ENCODE measurements at regions not wholly inside any gene's neighbourhood (a gene's known extent, or its start where the extent isn't known, plus 50 kb on each side); places are given as distances from the start of the nearest gene placed in this dataset.

DNA sequence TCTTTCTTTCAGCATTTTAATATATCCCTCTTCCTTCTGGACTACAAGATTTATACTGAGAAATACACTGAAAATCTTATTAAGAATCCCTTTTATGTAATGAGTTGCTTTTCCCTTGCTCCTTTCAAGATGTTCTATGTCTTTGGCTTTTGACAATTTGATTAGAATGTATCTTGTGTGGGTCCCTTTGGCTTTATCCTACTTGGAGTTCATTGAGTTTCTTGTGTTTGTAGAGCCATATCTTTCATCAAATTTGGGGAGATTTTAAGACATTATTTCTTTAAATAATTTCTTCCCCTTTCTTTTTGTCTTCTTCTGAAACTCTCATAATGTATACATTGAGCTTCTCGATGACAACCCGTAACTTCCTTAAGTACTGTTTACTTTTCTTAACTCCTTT, 739.9 kb upstream of the AMOT start:
- Mint-ChIP-seq H3K36me3 (ENCODE audit: low read depth) (no peaks in the 10 kb centered on the region), H3K9me3 (peaks cover 3% of the 10 kb centered on the region), H3K4me3 (no peak overlapping the region), H3K27ac (no peak overlapping the region), H3K27me3 (ENCODE audit: low read depth) (no peaks in the 10 kb centered on the region), H3K4me1 (ENCODE audit: low read depth) (no peaks in the 10 kb centered on the region)
- intact Hi-C loops (cut with micrococcal nuclease): no loop called here
- CTCF ChIA-PET: no interaction called here
- no peak for DNase-seq

DNA sequence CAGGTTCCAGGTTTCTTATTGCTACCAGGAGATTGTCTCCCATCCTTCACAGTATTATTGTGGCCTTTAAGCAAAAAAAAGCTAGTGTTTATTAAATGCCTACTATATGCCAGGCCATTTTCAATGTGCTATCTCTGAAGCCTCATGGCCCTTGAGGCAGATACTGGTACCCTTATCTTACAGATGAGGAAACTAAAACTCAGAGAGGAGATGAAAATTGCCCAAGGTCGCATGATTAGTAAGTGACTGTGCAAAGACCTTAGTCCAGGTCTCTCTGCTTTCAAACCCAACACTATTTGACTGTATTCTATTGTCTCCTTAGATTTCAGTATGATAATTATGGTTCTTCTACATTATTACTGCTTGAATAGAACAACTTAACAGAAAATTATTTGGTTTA, 717.9 kb upstream of the AMOT start:
- no peak for DNase-seq
- Mint-ChIP-seq H3K27ac (no peak overlapping the region), H3K9me3 (no peaks in the 10 kb centered on the region), H3K4me3 (no peak overlapping the region), H3K4me1 (ENCODE audit: low read depth) (no peaks in the 10 kb centered on the region), H3K27me3 (ENCODE audit: low read depth) (no peaks in the 10 kb centered on the region), H3K36me3 (ENCODE audit: low read depth) (no peaks in the 10 kb centered on the region)
- intact Hi-C loops (cut with micrococcal nuclease): no loop called here
- CTCF ChIA-PET: no interaction called here

GRCh38 chrX:113551919-113552318, 711.3 kb upstream of the AMOT start:
- no peak overlapping the region for H3K4me3 Mint-ChIP-seq
- CTCF ChIA-PET: no interaction called here
- intact Hi-C loops (cut with micrococcal nuclease): no loop called here
- no peak overlapping the region for H3K27ac Mint-ChIP-seq
- DNase-seq: no peak
- no peaks in the 10 kb centered on the region for H3K4me1 Mint-ChIP-seq (ENCODE audit: low read depth)
- H3K9me3 Mint-ChIP-seq: no peaks in the 10 kb centered on the region
- H3K36me3 Mint-ChIP-seq (ENCODE audit: low read depth): no peaks in the 10 kb centered on the region
- no peaks in the 10 kb centered on the region for H3K27me3 Mint-ChIP-seq (ENCODE audit: low read depth)

GRCh38 chrX:113548308-113549015, 707.8 kb upstream of the AMOT start:
- H3K27ac Mint-ChIP-seq: no peak overlapping the region
- H3K9me3 Mint-ChIP-seq: no peaks in the 10 kb centered on the region
- no peaks in the 10 kb centered on the region for H3K36me3 Mint-ChIP-seq (ENCODE audit: low read depth)
- no peak for DNase-seq
- CTCF ChIA-PET: no interaction called here
- intact Hi-C loops (cut with micrococcal nuclease): no loop called here
- H3K4me3 Mint-ChIP-seq: no peak overlapping the region
- H3K4me1 Mint-ChIP-seq (ENCODE audit: low read depth): no peaks in the 10 kb centered on the region
- H3K27me3 Mint-ChIP-seq (ENCODE audit: low read depth): no peaks in the 10 kb centered on the region

GRCh38 chrX:113545040-113545439, 704.4 kb upstream of the AMOT start:
- CTCF ChIA-PET: interaction anchor here (0.5 kb wide), 1 partner anchor 16 kb away, joined by 3 read pairs; no protein-coding TSS in a partner anchor
- DNase-seq: no peak
- Mint-ChIP-seq H3K27me3 (ENCODE audit: low read depth) (no peaks in the 10 kb centered on the region), H3K4me3 (no peak overlapping the region), H3K27ac (no peak overlapping the region), H3K36me3 (ENCODE audit: low read depth) (no peaks in the 10 kb centered on the region), H3K9me3 (peaks cover 2% of the 10 kb centered on the region), H3K4me1 (ENCODE audit: low read depth) (no peaks in the 10 kb centered on the region)
- intact Hi-C loops (cut with micrococcal nuclease): no loop called here

DNA sequence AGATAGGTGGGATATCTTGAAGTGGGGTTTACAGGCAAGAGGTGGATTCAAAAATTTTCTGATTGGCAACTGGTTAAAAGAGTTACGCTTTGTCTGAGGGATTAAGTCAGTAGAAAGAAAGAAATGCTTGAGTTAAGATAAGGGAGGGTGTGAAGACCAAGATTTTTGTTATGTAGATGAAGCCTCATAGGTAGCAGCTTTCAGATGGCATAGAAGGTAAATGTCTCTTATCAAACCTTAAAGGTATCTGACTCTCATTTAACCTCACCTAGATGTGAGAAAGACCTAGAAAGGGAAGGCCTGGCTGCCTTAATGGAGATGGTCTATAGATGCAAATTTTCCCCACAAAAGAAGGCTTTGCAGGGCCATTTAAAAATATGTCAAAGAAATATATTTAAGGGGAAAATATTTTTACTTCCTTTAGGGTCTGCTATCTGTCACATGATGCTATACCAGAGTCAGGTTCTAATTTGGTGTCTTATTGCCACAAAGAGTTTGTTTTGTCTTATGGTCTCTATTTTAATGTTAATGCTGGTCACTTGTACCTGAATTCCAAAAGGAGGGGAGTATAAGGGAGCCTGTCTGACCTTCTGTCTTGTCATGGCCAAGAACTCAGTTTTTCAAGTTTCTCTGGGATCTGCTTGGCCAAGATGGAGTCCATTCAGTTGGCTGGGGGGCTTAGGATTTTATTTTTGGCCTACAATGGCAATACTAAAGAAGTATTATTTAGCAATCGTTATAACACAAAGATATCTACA, 699.1 kb upstream of the AMOT start:
- Mint-ChIP-seq H3K4me1 (ENCODE audit: low read depth) (no peaks in the 10 kb centered on the region), H3K4me3 (no peak overlapping the region), H3K27me3 (ENCODE audit: low read depth) (no peaks in the 10 kb centered on the region), H3K36me3 (ENCODE audit: low read depth) (no peaks in the 10 kb centered on the region), H3K27ac (no peak overlapping the region), H3K9me3 (peaks cover 2% of the 10 kb centered on the region)
- CTCF ChIA-PET: no interaction called here
- intact Hi-C loops (cut with micrococcal nuclease): no loop called here
- no peak for DNase-seq

DNA sequence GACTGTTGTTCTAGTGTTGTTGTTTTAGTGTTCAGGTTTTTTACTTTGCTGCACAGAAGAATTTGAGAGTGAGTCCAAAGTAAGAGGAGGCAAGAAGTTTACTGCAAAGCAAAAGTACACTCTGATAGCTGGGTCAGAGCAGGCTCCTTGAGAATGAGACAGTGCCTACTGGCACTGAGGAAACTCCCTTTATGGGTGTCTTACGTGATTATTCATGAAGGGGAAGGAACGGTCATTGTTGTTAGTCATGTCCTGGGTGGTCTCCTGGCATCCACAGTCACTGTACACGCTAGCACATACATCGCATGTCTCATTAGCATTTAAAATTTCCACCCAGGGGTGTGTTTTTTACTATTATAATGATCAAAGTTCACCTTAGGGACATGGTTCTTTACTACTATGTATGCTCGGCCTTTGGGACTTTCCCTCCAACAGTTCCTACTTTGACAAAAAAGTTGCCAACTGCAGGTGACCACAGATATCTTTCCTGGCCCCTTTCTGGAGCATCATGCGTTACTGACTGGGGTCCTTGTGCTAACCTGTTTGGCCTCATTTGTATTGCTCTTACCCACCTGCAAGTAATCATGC, 688.9 kb upstream of the AMOT start:
- intact Hi-C loops (cut with micrococcal nuclease): no loop called here
- H3K36me3 Mint-ChIP-seq (ENCODE audit: low read depth): no peaks in the 10 kb centered on the region
- H3K4me3 Mint-ChIP-seq: no peak overlapping the region
- H3K27me3 Mint-ChIP-seq (ENCODE audit: low read depth): no peaks in the 10 kb centered on the region
- no peak for DNase-seq
- CTCF ChIA-PET: interaction anchor here (0.7 kb wide), 1 partner anchor 15 kb away, joined by 3 read pairs; no protein-coding TSS in a partner anchor
- H3K9me3 Mint-ChIP-seq: no peaks in the 10 kb centered on the region
- H3K27ac Mint-ChIP-seq: no peak overlapping the region
- H3K4me1 Mint-ChIP-seq (ENCODE audit: low read depth): no peaks in the 10 kb centered on the region

- Mint-ChIP-seq H3K4me1 (ENCODE audit: low read depth) (no peaks in the 10 kb centered on the region), H3K27ac (no peak overlapping the region), H3K9me3 (no peaks in the 10 kb centered on the region), H3K27me3 (ENCODE audit: low read depth) (no peaks in the 10 kb centered on the region), H3K4me3 (no peak overlapping the region), H3K36me3 (ENCODE audit: low read depth) (no peaks in the 10 kb centered on the region)
- no peak for DNase-seq
- intact Hi-C loops (cut with micrococcal nuclease): no loop called here
- CTCF ChIA-PET: no interaction called here
These were observed 682.2 kb upstream of the AMOT start for GRCh38 chrX:113522814-113523213.

- no peaks in the 10 kb centered on the region for H3K4me1 Mint-ChIP-seq (ENCODE audit: low read depth)
- H3K27me3 Mint-ChIP-seq (ENCODE audit: low read depth): no peaks in the 10 kb centered on the region
- H3K4me3 Mint-ChIP-seq: no peak overlapping the region
- DNase-seq: no peak
- intact Hi-C loops (cut with micrococcal nuclease): no loop called here
- no peak overlapping the region for H3K27ac Mint-ChIP-seq
- CTCF ChIA-PET: no interaction called here
- no peaks in the 10 kb centered on the region for H3K9me3 Mint-ChIP-seq
- H3K36me3 Mint-ChIP-seq (ENCODE audit: low read depth): no peaks in the 10 kb centered on the region
These were observed 674.3 kb upstream of the AMOT start for GRCh38 chrX:113514906-113515305.

DNA sequence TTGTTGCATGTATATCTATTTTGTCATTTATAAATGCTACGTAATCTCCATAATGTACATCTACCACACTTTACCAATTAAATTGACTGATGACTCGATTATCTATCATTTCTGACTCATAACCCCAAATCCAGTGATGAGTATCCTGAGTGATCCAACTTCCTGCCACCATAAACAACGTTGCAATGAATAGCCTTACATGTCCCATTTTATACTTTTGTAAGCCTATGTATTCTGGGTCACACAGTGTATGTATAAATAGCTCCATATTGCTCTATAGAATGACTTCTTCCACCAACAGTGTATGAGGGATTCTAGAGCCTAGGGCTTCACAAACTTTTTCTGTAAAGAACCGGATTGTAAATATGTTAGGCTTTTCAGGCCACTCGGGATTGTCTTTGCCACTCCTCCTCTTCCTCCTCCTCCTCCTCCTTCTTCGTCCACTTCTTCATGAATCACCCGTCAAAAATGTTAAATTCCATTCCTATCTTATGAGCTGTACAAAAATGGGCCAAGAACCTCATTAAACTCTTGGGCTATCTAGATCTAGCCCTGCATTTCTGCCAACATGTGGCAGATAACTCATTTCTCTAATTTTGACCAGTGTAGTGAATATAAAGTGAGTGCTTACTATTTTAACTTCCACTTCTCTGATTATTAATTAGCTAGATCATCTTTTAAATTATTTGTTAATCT, 672.2 kb upstream of the AMOT start:
- no peaks in the 10 kb centered on the region for H3K4me1 Mint-ChIP-seq (ENCODE audit: low read depth)
- H3K36me3 Mint-ChIP-seq (ENCODE audit: low read depth): no peaks in the 10 kb centered on the region

DNA sequence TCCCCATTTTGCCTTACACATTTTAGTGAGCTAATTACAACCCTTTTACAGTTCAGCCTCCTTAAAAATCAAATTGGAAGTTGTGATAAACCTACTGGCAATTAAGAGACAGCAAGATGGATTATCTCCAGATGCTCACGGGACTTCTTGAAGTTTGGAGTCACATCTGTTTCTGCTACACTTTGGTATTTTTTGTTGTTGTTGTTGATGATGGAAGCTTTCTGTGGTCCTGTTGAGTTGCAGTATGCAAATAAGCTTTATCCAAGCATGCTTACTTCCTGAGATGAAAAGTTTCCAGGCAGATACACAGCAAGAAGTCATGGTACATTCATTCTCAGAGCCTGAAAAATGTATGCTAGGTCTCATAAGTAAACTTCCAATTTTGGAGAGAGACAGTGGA, 670.0 kb upstream of the AMOT start:
- CTCF ChIA-PET: no interaction called here
- Mint-ChIP-seq H3K4me1 (ENCODE audit: low read depth) (no peaks in the 10 kb centered on the region), H3K36me3 (ENCODE audit: low read depth) (no peaks in the 10 kb centered on the region), H3K9me3 (no peaks in the 10 kb centered on the region), H3K4me3 (no peak overlapping the region), H3K27ac (no peak overlapping the region), H3K27me3 (ENCODE audit: low read depth) (no peaks in the 10 kb centered on the region)
- no peak for DNase-seq
- intact Hi-C loops (cut with micrococcal nuclease): no loop called here

More for the DNA sequence above, 672.2 kb upstream of the AMOT start:
- DNase-seq: no peak
- Mint-ChIP-seq H3K4me3 (no peak overlapping the region), H3K27me3 (ENCODE audit: low read depth) (no peaks in the 10 kb centered on the region), H3K27ac (no peak overlapping the region), H3K9me3 (no peaks in the 10 kb centered on the region)
- intact Hi-C loops (cut with micrococcal nuclease): no loop called here
- CTCF ChIA-PET: no interaction called here

DNA sequence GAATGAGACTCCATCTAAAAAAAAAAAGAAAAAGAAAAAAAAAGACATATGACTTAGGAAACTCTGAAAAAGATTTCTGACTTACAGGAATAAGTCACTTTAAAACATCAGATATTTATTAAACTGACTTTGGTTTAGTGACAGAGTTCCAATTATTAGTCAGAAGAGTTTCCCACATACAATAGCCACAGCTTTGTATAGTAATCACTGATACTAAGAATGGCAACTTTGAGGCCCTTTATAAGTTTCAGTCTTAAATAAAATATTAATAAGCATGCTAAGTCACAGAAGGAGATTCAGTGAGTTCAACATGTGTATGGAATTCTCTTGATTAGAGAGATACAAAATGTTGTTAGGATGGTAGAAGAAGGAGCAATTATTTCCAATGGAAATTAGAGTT, 652.3 kb upstream of the AMOT start:
- no peak for DNase-seq
- no peaks in the 10 kb centered on the region for H3K4me1 Mint-ChIP-seq (ENCODE audit: low read depth)
- H3K36me3 Mint-ChIP-seq (ENCODE audit: low read depth): no peaks in the 10 kb centered on the region
- H3K4me3 Mint-ChIP-seq: no peak overlapping the region
- CTCF ChIA-PET: no interaction called here
- intact Hi-C loops (cut with micrococcal nuclease): no loop called here
- H3K9me3 Mint-ChIP-seq: peaks cover 6% of the 10 kb centered on the region
- no peak overlapping the region for H3K27ac Mint-ChIP-seq
- no peaks in the 10 kb centered on the region for H3K27me3 Mint-ChIP-seq (ENCODE audit: low read depth)
